Neutrophil (primary cell): ENCODE measurements at regions not wholly inside any gene's neighbourhood (a gene's known extent, or its start where the extent isn't known, plus 50 kb on each side); places are given as distances from the start of the nearest gene placed in this dataset.

Experiments used
- H3K27ac ChIP-seq: fragments of 200-600 bp; sonication (generic); 2 replicates; pipeline ENCODE4 v1.5.1; 2016; ENCODE audit warnings: mild to moderate bottlenecking, moderate library complexity
- H3K27me3 ChIP-seq: fragments of 200-600 bp; sonication (generic); 2 replicates; pipeline ENCODE4 v1.6.0; 2016; ENCODE audit warnings: mild to moderate bottlenecking
- H3K36me3 ChIP-seq: fragments of 200-600 bp; sonication (generic); 2 replicates; pipeline ENCODE4 v1.5.1; 2017
- H3K4me1 ChIP-seq, 2 experiments: fragments of 200-600 bp in 1 of 2; sonication (generic) in 1 of 2; 1 replicate in 1 of 2; 2 replicates in 1 of 2; pipeline versions ENCODE4 v1.5.1 to v1.6.1; 2013 to 2016; ENCODE audit warnings: low read depth in 1 of 2, low read length in 1 of 2, mild to moderate bottlenecking in 1 of 2, moderate library complexity in 1 of 2; ENCODE audit not compliant: control insufficient read depth in 1 of 2, insufficient read depth in 1 of 2
- H3K4me3 ChIP-seq, 2 experiments: fragments of 200-600 bp in 1 of 2; sonication (generic) in 1 of 2; 1 replicate in 1 of 2; 2 replicates in 1 of 2; pipeline ENCODE4 v1.5.1; 2013 to 2016; ENCODE audit warnings: low read depth in 1 of 2, low read length in 1 of 2, mild to moderate bottlenecking in 1 of 2, moderate library complexity in 1 of 2
- H3K9me3 ChIP-seq: fragments of 200-600 bp; sonication (generic); 2 replicates; pipeline ENCODE4 v1.5.1; 2016
- CTCF ChIP-seq: fragments of 200-600 bp; sonication (generic); IDR thresholded peaks from 2 replicates; pipeline ENCODE4 v1.5.1; 2016; ENCODE audit warnings: antibody characterized with exemption

DNA sequence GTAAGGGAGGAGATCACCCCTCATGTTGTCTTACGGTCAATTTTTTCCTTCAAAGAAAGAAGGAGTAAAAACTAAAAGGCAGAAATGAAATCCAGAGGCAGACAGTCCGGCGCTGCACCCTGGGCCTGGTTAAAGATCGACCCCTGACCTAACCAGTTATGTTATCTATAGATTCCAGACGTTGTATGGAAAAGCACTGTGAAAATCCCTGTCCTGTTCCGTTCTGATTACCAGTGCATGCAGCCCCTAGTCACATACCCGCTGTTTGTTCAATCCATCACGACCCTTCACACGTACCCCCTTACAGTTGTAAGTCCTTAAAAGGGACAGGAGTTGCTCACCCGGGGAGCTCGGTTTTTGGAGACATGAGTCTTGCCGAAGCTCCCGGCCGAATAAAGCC is 105.6 kb upstream of the JADE1 start:
- H3K36me3 ChIP-seq, result no peaks in the 10 kb centered on the region
- no peak overlapping the region for H3K27ac ChIP-seq
- H3K27me3 ChIP-seq, result no peaks in the 10 kb centered on the region
- peaks cover 4 to 5% of the 10 kb centered on the region in 2 experiments for H3K4me1 ChIP-seq
- no peak for TF ChIP-seq CTCF
- no peaks in the 10 kb centered on the region for H3K9me3 ChIP-seq
- H3K4me3 ChIP-seq, result no peak overlapping the region

GRCh38 chr4:128700659-128701350 is 108.7 kb upstream of the JADE1 start:
- no peaks in the 10 kb centered on the region for H3K27me3 ChIP-seq
- no peak overlapping the region for H3K4me3 ChIP-seq
- no peak for TF ChIP-seq CTCF
- no peak overlapping the region for H3K27ac ChIP-seq
- no peaks in the 10 kb centered on the region for H3K36me3 ChIP-seq
- no peaks in the 10 kb centered on the region for H3K4me1 ChIP-seq
- H3K9me3 ChIP-seq, result no peaks in the 10 kb centered on the region

GRCh38 chr4:128698386-128698785 is 111.1 kb upstream of the JADE1 start:
- no peak overlapping the region for H3K4me3 ChIP-seq
- TF ChIP-seq CTCF, result no peak
- H3K4me1 ChIP-seq, result no peaks in the 10 kb centered on the region

GRCh38 chr4:128697323-128697722 is 112.2 kb upstream of the JADE1 start:
- H3K27ac ChIP-seq, result no peak overlapping the region
- no peaks in the 10 kb centered on the region for H3K4me1 ChIP-seq
- TF ChIP-seq CTCF, result no peak
- no peaks in the 10 kb centered on the region for H3K27me3 ChIP-seq
- no peaks in the 10 kb centered on the region for H3K36me3 ChIP-seq
- no peaks in the 10 kb centered on the region for H3K9me3 ChIP-seq
- H3K4me3 ChIP-seq, result no peak overlapping the region

More at GRCh38 chr4:128698386-128698785, 111.1 kb upstream of the JADE1 start:
- Histone ChIP-seq H3K27ac (no peak overlapping the region), H3K27me3 (no peaks in the 10 kb centered on the region), H3K36me3 (no peaks in the 10 kb centered on the region), H3K9me3 (no peaks in the 10 kb centered on the region)

- no peak overlapping the region for H3K27ac ChIP-seq
- H3K9me3 ChIP-seq, result no peaks in the 10 kb centered on the region
- H3K4me3 ChIP-seq, result no peak overlapping the region
- no peak for TF ChIP-seq CTCF
- H3K4me1 ChIP-seq, result no peaks in the 10 kb centered on the region
- H3K27me3 ChIP-seq, result no peaks in the 10 kb centered on the region
- H3K36me3 ChIP-seq, result no peaks in the 10 kb centered on the region
Measured at GRCh38 chr4:128690011-128690410, 119.5 kb upstream of the JADE1 start.
